ENCODE measurements at regions not wholly inside any gene's neighbourhood (a gene's known extent, or its start where the extent isn't known, plus 50 kb on each side); places are given as distances from the start of the nearest gene placed in this dataset.

DNA sequence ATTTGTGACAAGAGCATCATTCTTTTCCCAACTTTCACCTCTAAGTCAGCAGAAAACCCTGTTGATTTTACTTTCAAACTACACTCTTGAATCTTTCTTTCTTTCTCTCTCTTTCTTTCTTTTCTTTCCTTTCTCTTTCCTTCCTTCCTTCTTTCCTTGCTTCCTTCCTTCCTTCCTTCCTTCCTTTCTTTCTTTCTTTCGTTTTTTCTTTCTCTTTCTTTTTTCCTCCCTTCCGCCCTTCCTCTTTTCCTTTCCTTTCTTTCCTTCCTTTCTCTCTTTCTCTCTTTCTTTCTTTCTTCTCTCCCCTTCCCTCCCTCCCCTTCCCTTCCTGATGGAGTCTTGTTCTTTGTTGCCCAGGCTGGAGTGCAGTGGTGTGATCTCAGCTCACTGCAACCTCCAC lies 649.5 kb downstream of the PLCL1 start:
- TF ChIP-seq CTCF (IDR thresholded peaks at IDR 0.05; ENCODE audit: low read depth, low read length), result no peak
- DNase-seq (ENCODE audit: low read depth in 2 of 2), result no peak
- H3K4me3 ChIP-seq (replicated peaks in 1 of 2; ENCODE audit: low read depth in 2 of 2, low read length in 2 of 2), result no peak overlapping the region

GRCh38 chr2:198452327-198452726 lies 647.9 kb downstream of the PLCL1 start:
- H3K4me3 ChIP-seq (replicated peaks in 1 of 2; ENCODE audit: low read depth in 2 of 2, low read length in 2 of 2), result no peak overlapping the region
- no peak for DNase-seq (ENCODE audit: low read depth in 2 of 2)
- no peak for TF ChIP-seq CTCF (IDR thresholded peaks at IDR 0.05; ENCODE audit: low read depth, low read length)

DNA sequence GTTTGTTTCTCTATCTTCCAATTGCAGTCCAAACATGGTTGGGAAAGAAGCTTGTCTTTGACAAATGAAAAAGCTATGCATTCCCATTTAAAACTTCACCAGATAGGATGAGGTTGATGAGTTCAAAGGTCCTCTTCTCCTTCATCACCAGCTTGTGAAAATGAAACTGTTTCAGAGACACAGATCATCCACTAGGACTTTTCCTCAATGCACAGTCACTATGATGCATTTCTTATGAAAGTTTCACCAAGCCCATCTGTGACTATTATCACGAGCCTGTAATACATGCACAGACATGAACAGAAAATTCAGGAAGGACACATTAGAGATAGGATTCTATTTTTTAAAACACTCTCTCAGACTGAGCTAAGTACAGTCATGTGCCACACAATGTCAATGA lies 644.4 kb downstream of the PLCL1 start:
- H3K4me3 ChIP-seq (replicated peaks in 1 of 2; ENCODE audit: low read depth in 2 of 2, low read length in 2 of 2), result no peak overlapping the region
- no peak for DNase-seq (ENCODE audit: low read depth in 2 of 2)
- no peak for TF ChIP-seq CTCF (IDR thresholded peaks at IDR 0.05; ENCODE audit: low read depth, low read length)

GRCh38 chr2:198444800-198445287 lies 640.5 kb downstream of the PLCL1 start:
- H3K4me3 ChIP-seq (replicated peaks in 1 of 2; ENCODE audit: low read depth in 2 of 2, low read length in 2 of 2), result no peak overlapping the region
- no peak for TF ChIP-seq CTCF (IDR thresholded peaks at IDR 0.05; ENCODE audit: low read depth, low read length)
- DNase-seq (ENCODE audit: low read depth in 2 of 2), result no peak

DNA sequence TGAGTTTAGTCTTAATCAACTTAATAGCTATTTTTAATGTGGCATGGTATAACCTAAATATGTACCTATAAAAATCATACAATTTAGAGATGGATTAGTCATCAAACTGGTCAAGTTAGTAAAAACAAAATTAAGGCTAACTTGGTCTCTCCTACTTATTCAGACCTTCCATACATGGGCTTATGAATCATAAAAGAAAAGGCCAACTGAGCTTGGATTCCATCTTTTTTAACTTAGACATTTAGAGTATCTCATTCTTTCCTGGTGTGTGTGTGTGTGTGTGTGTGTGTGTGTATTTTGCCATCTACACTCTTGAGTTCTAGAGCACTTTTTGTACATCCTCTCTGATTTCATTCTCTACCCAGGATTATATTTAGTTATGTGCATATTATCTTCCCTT lies 637.5 kb downstream of the PLCL1 start:
- no peak for TF ChIP-seq CTCF (IDR thresholded peaks at IDR 0.05; ENCODE audit: low read depth, low read length)
- no peak for DNase-seq (ENCODE audit: low read depth in 2 of 2)
- H3K4me3 ChIP-seq (replicated peaks in 1 of 2; ENCODE audit: low read depth in 2 of 2, low read length in 2 of 2), result no peak overlapping the region

- H3K4me3 ChIP-seq (replicated peaks in 1 of 2; ENCODE audit: low read depth in 2 of 2, low read length in 2 of 2), result no peak overlapping the region
- no peak for DNase-seq (ENCODE audit: low read depth in 2 of 2)
- no peak for TF ChIP-seq CTCF (IDR thresholded peaks at IDR 0.05; ENCODE audit: low read depth, low read length)
Measured at GRCh38 chr2:198441246-198441645, 636.9 kb downstream of the PLCL1 start.

DNA sequence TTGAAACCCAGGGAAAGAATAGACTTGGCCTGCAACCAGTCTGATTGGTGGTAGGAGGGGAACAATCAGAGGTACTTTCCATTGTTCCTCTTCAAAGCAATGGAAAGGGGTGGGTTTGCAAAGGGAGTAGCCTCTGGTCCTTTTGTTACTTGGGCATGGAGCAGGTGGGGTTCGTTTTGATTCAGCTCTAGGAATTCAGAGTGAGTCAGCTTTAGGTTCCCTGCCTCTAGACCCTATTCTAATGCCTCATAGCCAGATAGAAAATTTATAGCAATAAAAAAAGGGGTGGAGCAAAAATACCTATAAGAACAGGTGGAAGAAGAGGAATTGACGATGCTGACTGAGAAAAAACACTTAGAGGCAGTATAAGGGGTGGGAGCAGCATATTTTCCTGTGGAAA lies 636.4 kb downstream of the PLCL1 start:
- no peak overlapping the region for H3K4me3 ChIP-seq (replicated peaks in 1 of 2; ENCODE audit: low read depth in 2 of 2, low read length in 2 of 2)
- TF ChIP-seq CTCF (IDR thresholded peaks at IDR 0.05; ENCODE audit: low read depth, low read length), result no peak

More for the DNA sequence above, 636.4 kb downstream of the PLCL1 start:
- no peak for DNase-seq (ENCODE audit: low read depth in 2 of 2)
